B cell (primary cell): ENCODE measurements at regions not wholly inside any gene's neighbourhood (a gene's known extent, or its start where the extent isn't known, plus 50 kb on each side); places are given as distances from the start of the nearest gene placed in this dataset.

Experiments
- ATAC-seq: fragments of 200-7000 bp; cut with Tn5 transposase; one replicate; pipeline ENCODE4 v1.10.0; 2021; ENCODE audit warnings: low read depth, mild to moderate bottlenecking, moderate number of reproducible peaks, moderate library complexity
- CTCF ChIA-PET: fragments of 350-600 bp; sonication (Branson Sonifier 250); formaldehyde crosslinking; loops from one replicate; lab custom pipeline; 2021; ENCODE audit warnings: antibody characterized with exemption, inconsistent platforms; lab: Charles Lee
- POLR2A ChIA-PET: fragments of 350-600 bp; sonication (Branson Sonifier 250); formaldehyde crosslinking; loops from one replicate; lab custom pipeline; 2021; ENCODE audit warnings: antibody characterized with exemption; lab: Charles Lee
- DNase-seq: peaks from one replicate; pipeline ENCODE4 v3.0.0; 2013
- H2AFZ ChIP-seq: 2 replicates; pipeline ENCODE4 v1.6.1; 2012; ENCODE audit warnings: mild to moderate bottlenecking, low read depth, low read length; ENCODE audit not compliant: insufficient read depth, poor library complexity, severe bottlenecking
- H3K27ac ChIP-seq, 2 donors: 1 replicate in 1 of 2; 2 replicates in 1 of 2; pipeline ENCODE4 v1.5.1; 2012 to 2013; ENCODE audit warnings: low read length in 2 of 2, mild to moderate bottlenecking in 2 of 2, moderate library complexity in 1 of 2
- H3K27me3 ChIP-seq, 4 experiments: fragments of 200-600 bp in 1 of 4; sonication (generic) in 1 of 4; replicated peaks in 1 of 4; 1 replicate in 2 of 4; 2 replicates in 2 of 4; pipeline versions ENCODE4 v1.6.1 to v1.7.0; 2013 to 2016; ENCODE audit warnings: low read length in 3 of 4, mild to moderate bottlenecking in 2 of 4, mixed read lengths in 1 of 4, moderate library complexity in 1 of 4; ENCODE audit not compliant: insufficient read depth in 4 of 4, control insufficient read depth in 3 of 4; ENCODE audit errors: control extremely low read depth in 1 of 4
- H3K36me3 ChIP-seq, 2 experiments: replicated peaks in 1 of 2; 1 replicate in 1 of 2; 2 replicates in 1 of 2; pipeline versions ENCODE4 v1.6.1 to v1.7.1; 2013; ENCODE audit warnings: low read length in 1 of 2; ENCODE audit not compliant: insufficient read depth in 2 of 2, control insufficient read depth in 1 of 2; ENCODE audit errors: control extremely low read depth in 1 of 2, extremely low read depth in 1 of 2
- H3K4me1 ChIP-seq, 2 donors: fragments of 200-600 bp in 1 of 2; sonication (generic) in 1 of 2; 1 replicate in 1 of 2; 2 replicates in 1 of 2; pipeline versions ENCODE4 v1.5.1 to v1.6.1; 2013 to 2017; ENCODE audit warnings: low read length in 2 of 2; ENCODE audit not compliant: control insufficient read depth in 2 of 2, insufficient read depth in 2 of 2
- H3K4me2 ChIP-seq: replicated peaks from 2 replicates; pipeline ENCODE3; 2012; ENCODE audit warnings: mild to moderate bottlenecking, low read depth, low read length; ENCODE audit not compliant: poor library complexity, severe bottlenecking
- H3K4me3 ChIP-seq, 5 experiments: fragments of 200-600 bp in 1 of 5; sonication (generic) in 1 of 5; 1 replicate in 3 of 5; 2 replicates in 2 of 5; pipeline versions ENCODE4 v1.5.1 to v1.7.0; 2011 to 2016; ENCODE audit warnings: low read length in 4 of 5, mild to moderate bottlenecking in 4 of 5, low read depth in 2 of 5, control low read depth in 1 of 5, moderate library complexity in 1 of 5; ENCODE audit not compliant: insufficient read depth in 1 of 5; ENCODE audit errors: control extremely low read depth in 1 of 5, extremely low read depth in 1 of 5
- H3K79me2 ChIP-seq: fragments of 200-600 bp; sonication (generic); one replicate; pipeline ENCODE4 v1.6.0; 2016; ENCODE audit warnings: low read length; ENCODE audit not compliant: control insufficient read depth, insufficient read depth
- H3K9ac ChIP-seq: fragments of 200-600 bp; sonication (generic); 2 replicates; pipeline ENCODE4 v1.6.1; 2017; ENCODE audit warnings: mild to moderate bottlenecking, low read length, moderate library complexity
- H3K9me3 ChIP-seq, 3 donors: one replicate each; pipeline versions ENCODE4 v1.6.1 to v1.7.1; 2013; ENCODE audit warnings: low read length in 2 of 3; ENCODE audit not compliant: control insufficient read depth in 2 of 3, insufficient read depth in 1 of 3; ENCODE audit errors: control extremely low read depth in 1 of 3
- H4K20me1 ChIP-seq: 2 replicates; pipeline ENCODE4 v1.6.0; 2012; ENCODE audit warnings: mild to moderate bottlenecking, low read length; ENCODE audit not compliant: insufficient read depth, control insufficient read depth, poor library complexity, severe bottlenecking
- H3K27ac Mint-ChIP-seq: one replicate; pipeline ENCODE4 v1.8.0; 2021; ENCODE audit warnings: mixed read lengths
- H3K27me3 Mint-ChIP-seq: one replicate; pipeline ENCODE4 v1.8.0; 2021; ENCODE audit warnings: mixed read lengths
- H3K4me1 Mint-ChIP-seq: one replicate; pipeline ENCODE4 v1.8.0; 2021; ENCODE audit warnings: mixed read lengths
- H3K4me3 Mint-ChIP-seq: one replicate; pipeline ENCODE4 v1.8.0; 2021; ENCODE audit warnings: mixed read lengths
- H3K9me3 Mint-ChIP-seq: one replicate; pipeline ENCODE4 v1.8.0; 2022; ENCODE audit warnings: mixed read lengths; ENCODE audit not compliant: insufficient read depth
- EZH2 ChIP-seq: IDR thresholded peaks from 2 replicates; pipeline ENCODE4 v1.6.1; 2012; ENCODE audit warnings: borderline replicate concordance, low read depth, mild to moderate bottlenecking, moderate library complexity, low read length; ENCODE audit not compliant: insufficient read depth, poor library complexity, severe bottlenecking
- WGBS: methylation state at CpG from one replicate; pipeline ENCODE4 v1.1.5; 2013; ENCODE audit warnings: missing lambda C conversion rate; ENCODE audit not compliant: insufficient coverage; 5-methylcytosine and 5-hydroxymethylcytosine counted together
- intact Hi-C: fragments of 100-400 bp; cut with micrococcal nuclease; formaldehyde crosslinking; loops from one replicate; pipeline ENCODE4 v1.10.0; 2022
- TF ChIP-seq, protein P1 (sequence below): fragments of 200-600 bp; IDR thresholded peaks from one replicate; pipeline ENCODE4 v1.8.0; 2022; ENCODE audit warnings: antibody characterized with exemption, mild to moderate bottlenecking

DNA sequence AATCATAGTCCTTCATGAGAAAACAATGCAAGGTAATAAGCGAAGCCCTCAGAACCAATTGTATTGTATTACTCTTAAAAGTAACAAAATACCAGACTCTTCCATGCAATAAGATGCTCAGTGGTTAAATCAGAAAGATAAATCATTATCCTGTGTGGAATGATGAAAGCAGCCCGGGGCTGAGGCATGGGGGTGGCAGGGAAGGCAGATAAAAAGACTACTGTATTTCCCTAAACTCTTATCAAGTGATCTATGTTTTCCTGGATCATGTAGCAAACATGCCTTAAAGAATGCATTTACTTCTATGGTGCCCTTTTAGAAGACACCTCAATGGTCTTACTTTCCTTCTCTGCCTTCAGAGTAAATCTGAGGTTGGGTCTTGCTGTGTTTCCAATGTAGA, 105.6 kb upstream of the DAPK1 start:
- H4K20me1 ChIP-seq: no peaks in the 10 kb centered on the region
- ATAC-seq (no peak), DNase-seq (no peak)
- H3K9me3 ChIP-seq: no peaks in the 10 kb centered on the region
- no peak overlapping the region for H3K27ac ChIP-seq
- no peaks in the 10 kb centered on the region for H3K27me3 Mint-ChIP-seq
- H3K4me1 ChIP-seq: no peaks in the 10 kb centered on the region
- CTCF ChIA-PET: no interaction called here
- peaks cover 4% of the 10 kb centered on the region for H3K9me3 Mint-ChIP-seq
- no peak overlapping the region for H3K4me3 Mint-ChIP-seq
- H3K36me3 ChIP-seq: no peaks in the 10 kb centered on the region
- no CpG with 5 or more reads among the region's 2 CpGs for WGBS
- no peaks in the 10 kb centered on the region for H3K4me1 Mint-ChIP-seq
- POLR2A ChIA-PET: no interaction called here
- H2AFZ ChIP-seq: no peak overlapping the region
- H3K27ac Mint-ChIP-seq: no peak overlapping the region
- no peaks in the 10 kb centered on the region for H3K27me3 ChIP-seq
- TF ChIP-seq, protein P1, sequence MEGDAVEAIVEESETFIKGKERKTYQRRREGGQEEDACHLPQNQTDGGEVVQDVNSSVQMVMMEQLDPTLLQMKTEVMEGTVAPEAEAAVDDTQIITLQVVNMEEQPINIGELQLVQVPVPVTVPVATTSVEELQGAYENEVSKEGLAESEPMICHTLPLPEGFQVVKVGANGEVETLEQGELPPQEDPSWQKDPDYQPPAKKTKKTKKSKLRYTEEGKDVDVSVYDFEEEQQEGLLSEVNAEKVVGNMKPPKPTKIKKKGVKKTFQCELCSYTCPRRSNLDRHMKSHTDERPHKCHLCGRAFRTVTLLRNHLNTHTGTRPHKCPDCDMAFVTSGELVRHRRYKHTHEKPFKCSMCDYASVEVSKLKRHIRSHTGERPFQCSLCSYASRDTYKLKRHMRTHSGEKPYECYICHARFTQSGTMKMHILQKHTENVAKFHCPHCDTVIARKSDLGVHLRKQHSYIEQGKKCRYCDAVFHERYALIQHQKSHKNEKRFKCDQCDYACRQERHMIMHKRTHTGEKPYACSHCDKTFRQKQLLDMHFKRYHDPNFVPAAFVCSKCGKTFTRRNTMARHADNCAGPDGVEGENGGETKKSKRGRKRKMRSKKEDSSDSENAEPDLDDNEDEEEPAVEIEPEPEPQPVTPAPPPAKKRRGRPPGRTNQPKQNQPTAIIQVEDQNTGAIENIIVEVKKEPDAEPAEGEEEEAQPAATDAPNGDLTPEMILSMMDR: no peak
- no peak for TF ChIP-seq EZH2
- H3K9ac ChIP-seq: no peak overlapping the region
- no peak overlapping the region for H3K4me2 ChIP-seq
- intact Hi-C loops: no loop called here
- H3K79me2 ChIP-seq: no peaks in the 10 kb centered on the region
- no peak overlapping the region for H3K4me3 ChIP-seq

DNA sequence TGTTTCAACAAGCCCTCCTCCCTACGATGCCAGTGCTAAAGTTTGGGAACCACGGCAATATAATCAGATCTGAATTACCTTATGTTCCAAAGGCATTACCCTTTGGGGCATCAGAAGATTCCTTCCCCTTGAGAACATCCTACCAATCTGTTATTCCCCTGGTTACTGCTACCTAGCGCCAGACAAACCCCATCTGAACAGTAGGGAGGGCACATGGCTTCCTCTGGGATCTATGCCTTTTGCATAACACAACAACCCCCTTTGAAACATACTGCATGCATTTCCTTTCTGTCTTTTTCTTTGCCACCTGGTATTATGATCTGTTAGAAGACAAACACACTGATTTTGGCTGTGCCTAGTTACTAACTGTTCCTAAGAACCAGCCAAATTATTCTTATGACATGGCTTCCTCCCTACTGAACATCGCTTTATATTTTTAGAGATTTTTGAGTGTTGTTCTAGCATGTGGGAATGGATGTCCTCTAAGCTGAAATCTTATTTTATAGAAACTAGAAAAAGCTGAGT, 103.9 kb upstream of the DAPK1 start:
- TF ChIP-seq EZH2: no peak
- H3K4me3 Mint-ChIP-seq: no peak overlapping the region
- ATAC-seq (no peak), DNase-seq (no peak)
- H4K20me1 ChIP-seq: no peaks in the 10 kb centered on the region
- 100% methylated on average over 2 of the region's 4 CpGs for WGBS
- no peak overlapping the region for H3K4me3 ChIP-seq
- no peaks in the 10 kb centered on the region for H3K27me3 Mint-ChIP-seq
- H3K36me3 ChIP-seq: no peaks in the 10 kb centered on the region
- H3K27ac ChIP-seq: no peak overlapping the region
- H2AFZ ChIP-seq: no peak overlapping the region
- H3K79me2 ChIP-seq: no peaks in the 10 kb centered on the region
- no peaks in the 10 kb centered on the region for H3K4me1 ChIP-seq
- ChIA-PET CTCF (no interaction called here), POLR2A (no interaction called here)
- intact Hi-C loops: no loop called here
- no peak overlapping the region for H3K9ac ChIP-seq
- no peaks in the 10 kb centered on the region for H3K27me3 ChIP-seq
- no peaks in the 10 kb centered on the region for H3K4me1 Mint-ChIP-seq
- H3K9me3 Mint-ChIP-seq: peaks cover 4% of the 10 kb centered on the region
- no peaks in the 10 kb centered on the region for H3K9me3 ChIP-seq
- no peak overlapping the region for H3K4me2 ChIP-seq
- no peak overlapping the region for H3K27ac Mint-ChIP-seq
